Thyroid gland (tissue), 4 donors: ENCODE measurements at regions not wholly inside any gene's neighbourhood (a gene's known extent, or its start where the extent isn't known, plus 50 kb on each side); places are given as distances from the start of the nearest gene placed in this dataset.
A peak's percentile ranks its signal among the peaks of the same experiment; 100 is the strongest.

ENCODE experiments used
- DNase-seq, 2 donors: peaks; one replicate each; pipeline ENCODE4 v3.0.0-alpha.2; 2019
- H3K27ac ChIP-seq, 3 donors: fragments of 200-600 bp; sonication (generic); 1 replicate in 2 of 3; 2 replicates in 1 of 3; pipeline ENCODE4 v1.5.1; 2016 to 2019; ENCODE audit warnings: mild to moderate bottlenecking in 1 of 3, moderate library complexity in 1 of 3
- H3K27me3 ChIP-seq: fragments of 200-600 bp; sonication (generic); one replicate; pipeline ENCODE4 v1.5.1; 2019
- H3K36me3 ChIP-seq, 2 donors: fragments of 200-600 bp; sonication (generic); one replicate each; pipeline ENCODE4 v1.5.1; 2016 to 2019
- H3K4me1 ChIP-seq, 2 donors: fragments of 200-600 bp; sonication (generic); one replicate each; pipeline ENCODE4 v1.5.1; 2017 to 2019
- H3K4me3 ChIP-seq, 3 donors: fragments of 200-600 bp; sonication (generic); replicated peaks in 1 of 3; 1 replicate in 2 of 3; 2 replicates in 1 of 3; pipeline ENCODE4 v1.5.1; 2016; ENCODE audit warnings: mild to moderate bottlenecking in 1 of 3
- H3K9me3 ChIP-seq: fragments of 200-600 bp; sonication (generic); one replicate; pipeline ENCODE4 v1.5.1; 2017
- CTCF ChIP-seq, 6 experiments: fragments of 200-600 bp in 3 of 6; fragments of 450-650 bp in 3 of 6; sonication (generic) in 3 of 6; IDR thresholded peaks; one replicate each; pipeline ENCODE4 v1.5.1; 2016 to 2019; ENCODE audit warnings: antibody characterized with exemption in 6 of 6, mild to moderate bottlenecking in 2 of 6, inconsistent platforms in 1 of 6, moderate library complexity in 1 of 6
- POLR2A ChIP-seq, 2 donors: fragments of 450-650 bp; IDR thresholded peaks; one replicate each; pipeline ENCODE4 v1.6.1; 2017; ENCODE audit warnings: antibody characterized with exemption in 2 of 2, mild to moderate bottlenecking in 2 of 2, moderate library complexity in 1 of 2
- WGBS, 2 donors: methylation state at CpG; one replicate each; pipeline ENCODE4 v1.1.5; 2017; 5-methylcytosine and 5-hydroxymethylcytosine counted together
- intact Hi-C: fragments of 100-400 bp; cut with DNase I; formaldehyde crosslinking; loops from one replicate; pipeline ENCODE4 v1.15.1; 2023

GRCh38 chr4:140293979-140294378 is 79.5 kb upstream of the SCOC start:
- intact Hi-C loops: no loop called here
- Histone ChIP-seq H3K27ac (no peak overlapping the region), H3K27me3 (no peaks in the 10 kb centered on the region), H3K9me3 (no peaks in the 10 kb centered on the region), H3K36me3 (no peaks in the 10 kb centered on the region), H3K4me1 (peaks cover 0 to 9% of the 10 kb centered on the region in 2 donors), H3K4me3 (no peak overlapping the region)
- WGBS, 2 donors: 93 to 100% methylated on average over 2 of the region's 2 CpGs
- no peak for TF ChIP-seq CTCF (IDR thresholded peaks at IDR 0.05)
- no peak for TF ChIP-seq POLR2A (IDR thresholded peaks at IDR 0.05)
- no peak for DNase-seq

GRCh38 chr4:140291259-140291658 is 82.2 kb upstream of the SCOC start:
- intact Hi-C loops: no loop called here
- no peaks in the 10 kb centered on the region for H3K9me3 ChIP-seq
- 89 to 93% methylated on average over 4 of the region's 4 CpGs for WGBS, 2 donors
- no peak overlapping the region for H3K27ac ChIP-seq
- TF ChIP-seq POLR2A (IDR thresholded peaks at IDR 0.05) (no peak), CTCF (IDR thresholded peaks at IDR 0.05) (no peak)
- H3K36me3 ChIP-seq: no peaks in the 10 kb centered on the region
- no peaks in the 10 kb centered on the region for H3K27me3 ChIP-seq
- H3K4me3 ChIP-seq: no peak overlapping the region
- peaks cover 0 to 5% of the 10 kb centered on the region in 2 donors for H3K4me1 ChIP-seq
- no peak for DNase-seq

- Histone ChIP-seq H3K9me3 (no peaks in the 10 kb centered on the region), H3K4me1 (no peaks in the 10 kb centered on the region), H3K27ac (no peak overlapping the region), H3K27me3 (no peaks in the 10 kb centered on the region), H3K36me3 (no peaks in the 10 kb centered on the region), H3K4me3 (no peak overlapping the region)
- no peak for DNase-seq
- TF ChIP-seq POLR2A (IDR thresholded peaks at IDR 0.05) (no peak), CTCF (IDR thresholded peaks at IDR 0.05) (no peak)
- WGBS, 2 donors: 77 to 96% methylated on average over 2 of the region's 2 CpGs
- intact Hi-C loops: no loop called here
Measured at GRCh38 chr4:140289486-140289885, 84.0 kb upstream of the SCOC start.

GRCh38 chr4:140286456-140286855 is 87.0 kb upstream of the SCOC start:
- Histone ChIP-seq H3K4me3 (no peak overlapping the region), H3K4me1 (no peaks in the 10 kb centered on the region), H3K27me3 (no peaks in the 10 kb centered on the region), H3K9me3 (no peaks in the 10 kb centered on the region), H3K36me3 (no peaks in the 10 kb centered on the region), H3K27ac (no peak overlapping the region)
- no peak for TF ChIP-seq CTCF (IDR thresholded peaks at IDR 0.05)
- no peak for TF ChIP-seq POLR2A (IDR thresholded peaks at IDR 0.05)
- 73 to 82% methylated on average over 18 of the region's 18 CpGs for WGBS, 2 donors
- intact Hi-C loops: no loop called here
- peak; percentile 33 to 51 for DNase-seq

- intact Hi-C loops: no loop called here
- Histone ChIP-seq H3K4me3 (no peak overlapping the region), H3K27me3 (no peaks in the 10 kb centered on the region), H3K9me3 (no peaks in the 10 kb centered on the region), H3K36me3 (no peaks in the 10 kb centered on the region), H3K27ac (no peak overlapping the region), H3K4me1 (no peaks in the 10 kb centered on the region)
- no peak for DNase-seq
- TF ChIP-seq POLR2A (IDR thresholded peaks at IDR 0.05) (no peak), CTCF (IDR thresholded peaks at IDR 0.05) (no peak)
- 87 to 92% methylated on average over 2 of the region's 2 CpGs for WGBS, 2 donors
Measured at GRCh38 chr4:140284456-140284855, 89.0 kb upstream of the SCOC start.
